ENCODE measurements at regions not wholly inside any gene's neighbourhood (a gene's known extent, or its start where the extent isn't known, plus 50 kb on each side); places are given as distances from the start of the nearest gene placed in this dataset.

GRCh38 chr16:73255031-73255430 lies 207.1 kb upstream of the ZFHX3 start:
- TF ChIP-seq CTCF (IDR thresholded peaks at IDR 0.05) (no peak), POLR2A (IDR thresholded peaks at IDR 0.05) (no peak)
